ENCODE measurements at regions not wholly inside any gene's neighbourhood (a gene's known extent, or its start where the extent isn't known, plus 50 kb on each side); places are given as distances from the start of the nearest gene placed in this dataset.

DNA sequence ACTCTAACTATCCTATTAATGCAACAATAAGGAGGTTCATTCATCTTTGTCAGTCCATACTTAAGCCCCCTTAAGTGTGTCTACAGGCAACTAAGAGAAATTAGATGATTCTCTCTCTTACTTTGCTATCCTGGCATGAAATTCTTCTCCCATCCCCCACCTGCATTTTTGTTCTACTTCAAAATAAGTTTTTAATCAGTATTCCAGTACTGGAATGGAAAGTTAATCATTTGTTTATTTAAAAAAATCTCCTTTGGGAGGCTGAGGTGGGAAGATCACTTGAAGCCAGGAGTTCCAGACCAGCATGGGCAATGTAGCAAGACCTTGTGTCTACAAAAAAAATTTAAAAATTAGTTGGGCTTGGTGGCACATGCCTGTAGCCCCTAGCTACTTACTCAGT, 222.1 kb downstream of the MZT1 start:
- TF ChIP-seq, protein P1, sequence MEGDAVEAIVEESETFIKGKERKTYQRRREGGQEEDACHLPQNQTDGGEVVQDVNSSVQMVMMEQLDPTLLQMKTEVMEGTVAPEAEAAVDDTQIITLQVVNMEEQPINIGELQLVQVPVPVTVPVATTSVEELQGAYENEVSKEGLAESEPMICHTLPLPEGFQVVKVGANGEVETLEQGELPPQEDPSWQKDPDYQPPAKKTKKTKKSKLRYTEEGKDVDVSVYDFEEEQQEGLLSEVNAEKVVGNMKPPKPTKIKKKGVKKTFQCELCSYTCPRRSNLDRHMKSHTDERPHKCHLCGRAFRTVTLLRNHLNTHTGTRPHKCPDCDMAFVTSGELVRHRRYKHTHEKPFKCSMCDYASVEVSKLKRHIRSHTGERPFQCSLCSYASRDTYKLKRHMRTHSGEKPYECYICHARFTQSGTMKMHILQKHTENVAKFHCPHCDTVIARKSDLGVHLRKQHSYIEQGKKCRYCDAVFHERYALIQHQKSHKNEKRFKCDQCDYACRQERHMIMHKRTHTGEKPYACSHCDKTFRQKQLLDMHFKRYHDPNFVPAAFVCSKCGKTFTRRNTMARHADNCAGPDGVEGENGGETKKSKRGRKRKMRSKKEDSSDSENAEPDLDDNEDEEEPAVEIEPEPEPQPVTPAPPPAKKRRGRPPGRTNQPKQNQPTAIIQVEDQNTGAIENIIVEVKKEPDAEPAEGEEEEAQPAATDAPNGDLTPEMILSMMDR (conservative IDR thresholded peaks at IDR 0.05 in 1 of 2, IDR thresholded peaks at IDR 0.05 in 1 of 2; ENCODE audit: extremely low read depth in 1 of 2, insufficient read depth in 1 of 2, low read depth in 1 of 2, low read length in 2 of 2) = no peak
- TF ChIP-seq EZH2 (IDR thresholded peaks at IDR 0.05; ENCODE audit: borderline replicate concordance, low read length) = no peak

All from mammary epithelial cell (primary cell).